T-helper 2 cell treated with Interferon-gamma antibody and Interleukin-4, amounts not matched to agents 100 ng/mL and 5 ng/mL, for 36 hours (primary cell): ENCODE measurements at regions not wholly inside any gene's neighbourhood (a gene's known extent, or its start where the extent isn't known, plus 50 kb on each side); places are given as distances from the start of the nearest gene placed in this dataset.
"Not testable (repeated sequence)": the region's sequence is repeated elsewhere in the genome, so short reads cannot be mapped to it uniquely, and the experiment has no call there.

ENCODE experiments used
- intact Hi-C: fragments of 100-400 bp; cut with micrococcal nuclease; formaldehyde crosslinking; loops from one replicate; pipeline ENCODE4 v1.15.1; 2023

GRCh38 chrY:8151561-8151960, 1185.7 kb upstream of the TSPY4 start:
- intact Hi-C loops: no loop called here

- intact Hi-C loops: no loop called here
These were observed 1208.7 kb upstream of the TSPY4 start for GRCh38 chrY:8128578-8128977.

DNA sequence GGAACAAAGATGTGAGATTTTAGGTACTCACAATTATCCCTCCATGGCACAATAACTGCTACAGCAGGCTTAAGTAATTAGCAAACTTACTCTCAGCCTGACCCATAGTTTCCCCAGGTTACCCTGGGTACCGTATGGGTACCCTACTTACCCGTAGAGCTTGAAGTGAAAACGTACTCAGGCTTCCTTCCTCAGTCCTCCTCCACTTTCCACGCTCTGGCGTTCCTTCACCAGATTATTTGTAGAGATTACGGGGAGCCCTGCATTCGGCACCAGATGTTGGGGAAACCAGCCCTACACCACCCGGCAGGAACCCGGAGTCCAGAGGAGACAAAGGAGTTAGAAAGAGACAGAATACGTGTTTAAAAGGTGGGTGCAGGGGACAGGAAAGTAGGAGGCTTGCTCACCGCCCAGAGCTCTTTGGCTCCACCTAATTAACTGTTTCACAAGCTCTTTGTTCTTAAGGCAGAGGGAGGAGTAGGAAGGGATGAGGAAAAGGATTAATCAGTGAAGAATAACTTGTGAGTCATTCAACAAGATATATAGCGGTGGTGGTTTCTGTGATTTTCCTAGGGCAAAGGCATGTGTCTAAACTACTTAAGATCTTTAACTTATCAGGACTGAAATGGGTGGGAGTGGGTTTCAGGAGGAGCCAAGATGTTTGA, 1211.2 kb upstream of the TSPY4 start:
- intact Hi-C loops: no loop called here

DNA sequence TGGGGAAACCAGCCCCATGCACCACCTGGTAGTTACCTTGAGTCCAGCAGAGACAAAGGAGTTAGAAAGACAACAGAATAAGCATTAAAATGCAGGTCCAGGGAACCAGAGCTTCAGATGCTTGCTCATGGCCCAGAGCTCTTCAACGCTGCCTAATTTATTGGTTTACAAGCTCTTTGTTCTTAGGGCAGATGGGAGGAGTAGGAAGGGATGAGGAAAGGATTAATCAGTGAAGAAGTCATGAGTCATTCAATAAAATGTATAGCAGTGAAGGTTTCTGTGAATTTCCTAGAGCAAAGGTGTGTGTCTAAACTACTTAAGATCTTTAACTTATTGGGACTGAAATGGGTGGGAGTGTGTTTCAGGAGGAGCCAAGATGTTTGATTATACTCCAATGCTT, 1210.3 kb upstream of the AMELY start:
- intact Hi-C loops: no loop called here

GRCh38 chrY:8094429-8094828, 1182.9 kb upstream of the AMELY start:
- intact Hi-C loops: no loop called here

GRCh38 chrY:8092926-8093325, 1181.4 kb upstream of the AMELY start:
- intact Hi-C loops: no loop called here

GRCh38 chrY:8085925-8086324, 1174.4 kb upstream of the AMELY start:
- intact Hi-C loops: no loop called here

- intact Hi-C loops: no loop called here
These were observed 1172.6 kb upstream of the AMELY start for GRCh38 chrY:8084192-8084591.

GRCh38 chrY:8081151-8081550, 1169.6 kb upstream of the AMELY start:
- intact Hi-C loops: no loop called here

DNA sequence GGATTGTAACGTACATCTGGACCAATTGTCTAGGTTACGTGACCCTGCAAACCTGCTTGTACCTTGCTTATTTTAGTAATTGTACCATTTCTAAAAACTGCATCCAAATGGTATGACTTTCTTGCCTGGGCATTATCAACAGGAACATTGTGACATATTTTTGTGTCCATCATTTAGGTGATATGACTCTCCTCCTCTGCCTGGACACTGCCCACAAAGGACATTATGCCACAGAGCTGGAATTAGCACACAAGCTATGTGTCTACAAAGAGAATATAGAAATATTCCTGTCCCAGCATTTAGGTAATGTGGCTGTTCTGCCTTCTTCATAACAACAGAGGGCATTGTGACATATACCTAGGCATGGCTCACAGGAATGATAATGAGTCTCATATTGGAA, 1153.7 kb upstream of the AMELY start:
- intact Hi-C loops: no loop called here

- intact Hi-C loops: no loop called here
These were observed 1152.9 kb upstream of the AMELY start for GRCh38 chrY:8064500-8064899.

DNA sequence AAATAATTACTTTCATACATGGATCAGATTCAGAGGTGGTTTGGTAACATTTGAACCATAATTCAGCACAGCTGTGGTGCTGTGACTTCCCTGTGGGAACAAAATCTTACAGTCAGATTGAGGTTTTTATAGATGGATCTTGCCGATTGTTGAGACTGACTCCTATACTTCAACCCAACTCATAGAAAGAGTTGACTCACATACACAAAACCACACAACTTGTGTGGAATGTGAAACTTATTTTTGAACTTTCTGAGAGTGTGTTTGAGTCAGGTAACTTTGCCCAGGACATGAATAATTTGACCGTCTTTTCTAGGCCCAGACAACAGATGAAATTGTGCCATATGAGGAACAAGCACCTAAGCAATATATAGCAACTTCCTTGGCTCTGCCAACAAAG, 1152.4 kb upstream of the AMELY start:
- intact Hi-C loops: no loop called here

DNA sequence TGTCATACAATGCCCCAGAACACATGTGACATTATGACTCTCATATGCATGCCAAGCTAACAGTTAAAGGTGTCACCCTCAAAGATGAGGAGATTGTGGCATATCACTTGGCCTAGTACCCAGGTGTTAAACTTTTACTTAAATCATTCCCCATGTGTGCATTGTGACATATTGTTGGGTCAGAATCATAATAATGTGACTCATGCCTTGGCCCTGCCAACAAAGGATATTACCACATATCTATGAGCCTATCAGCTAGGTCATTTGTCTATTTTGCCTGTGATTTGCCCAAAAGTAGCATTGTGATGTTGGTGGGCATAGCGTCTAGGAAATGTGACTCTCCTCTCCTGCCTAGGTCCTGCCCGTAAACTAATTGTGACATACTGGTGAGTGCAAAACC, 1147.1 kb upstream of the AMELY start:
- intact Hi-C loops: no loop called here

GRCh38 chrY:8051340-8051739, 1139.8 kb upstream of the AMELY start:
- intact Hi-C loops: no loop called here

DNA sequence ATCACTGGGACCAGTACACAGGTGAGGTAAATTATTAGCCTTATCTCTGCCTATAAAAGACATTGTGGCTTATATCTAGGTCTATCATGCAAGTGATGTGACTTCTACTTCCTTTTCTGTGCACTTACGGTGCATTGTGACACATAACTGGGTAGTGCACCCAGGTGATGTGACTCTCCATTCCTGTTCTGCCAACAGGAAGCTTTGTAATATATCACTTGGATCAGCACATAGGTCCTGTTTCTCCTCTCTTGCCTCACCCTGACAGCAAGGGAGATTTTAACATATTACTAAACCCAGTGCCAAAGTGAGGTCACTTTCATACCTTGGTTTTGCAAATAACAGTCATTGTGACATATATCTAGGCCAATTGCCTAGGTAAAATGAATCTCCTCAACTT, 1129.7 kb upstream of the AMELY start:
- intact Hi-C loops: no loop called here

DNA sequence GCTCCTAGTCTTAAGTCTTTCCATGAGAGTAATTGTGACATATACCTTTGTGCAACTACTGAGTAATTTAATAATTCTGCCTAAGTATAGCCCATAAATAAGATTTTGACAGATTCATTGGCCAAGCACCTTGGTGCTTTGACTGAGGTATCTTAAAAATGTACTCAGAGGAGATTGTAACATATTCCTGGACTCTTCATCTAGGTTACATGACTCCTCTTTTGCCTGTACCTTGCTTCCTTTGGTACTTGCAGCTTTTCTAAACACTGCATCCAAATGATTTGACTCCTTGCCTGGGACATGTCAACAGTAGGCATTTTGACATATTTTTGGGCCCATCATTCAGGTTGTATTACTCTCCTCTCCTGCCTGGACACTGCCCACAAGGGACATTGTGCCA, 1125.0 kb upstream of the AMELY start:
- intact Hi-C loops: no loop called here

DNA sequence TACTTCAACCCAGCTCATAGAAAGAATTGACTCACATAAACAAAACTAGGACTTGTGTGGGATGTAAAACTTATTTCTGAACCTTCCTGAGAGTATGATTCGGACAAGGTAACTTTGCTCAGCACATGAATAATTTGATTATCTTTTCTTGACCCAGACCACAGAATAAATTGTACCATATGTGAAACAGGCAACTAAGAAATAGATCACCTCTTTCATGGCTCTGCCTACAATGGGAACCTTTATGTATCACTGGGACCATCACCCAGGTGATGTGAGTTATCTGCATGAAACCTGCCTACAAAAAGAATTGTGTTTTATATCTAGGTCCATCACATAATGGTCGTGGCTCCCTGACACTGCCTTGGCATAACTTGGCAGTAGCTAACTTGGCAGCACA, 1124.1 kb upstream of the AMELY start:
- intact Hi-C loops: no loop called here

DNA sequence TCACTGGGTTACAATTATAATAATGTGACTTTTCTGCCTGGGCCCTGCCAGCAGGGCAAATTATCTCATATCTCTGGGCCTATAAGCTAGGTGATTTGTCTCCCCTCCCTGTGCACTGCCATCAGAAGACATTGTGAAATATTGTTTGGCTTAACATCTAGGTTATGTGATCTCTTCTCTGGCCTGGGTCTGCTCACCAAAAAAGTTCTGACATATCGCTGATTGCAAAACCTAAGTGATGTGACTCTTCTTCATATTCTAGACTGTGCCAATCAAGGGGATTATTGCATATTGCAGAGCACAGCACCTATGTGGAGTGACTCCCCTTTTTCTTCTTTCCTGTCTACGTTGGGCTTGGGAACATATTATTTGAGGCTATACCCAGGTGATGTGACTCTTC, 1123.1 kb upstream of the AMELY start:
- intact Hi-C loops: no loop called here

- intact Hi-C loops: no loop called here
These were observed 1121.6 kb upstream of the AMELY start for GRCh38 chrY:8033200-8033599.

DNA sequence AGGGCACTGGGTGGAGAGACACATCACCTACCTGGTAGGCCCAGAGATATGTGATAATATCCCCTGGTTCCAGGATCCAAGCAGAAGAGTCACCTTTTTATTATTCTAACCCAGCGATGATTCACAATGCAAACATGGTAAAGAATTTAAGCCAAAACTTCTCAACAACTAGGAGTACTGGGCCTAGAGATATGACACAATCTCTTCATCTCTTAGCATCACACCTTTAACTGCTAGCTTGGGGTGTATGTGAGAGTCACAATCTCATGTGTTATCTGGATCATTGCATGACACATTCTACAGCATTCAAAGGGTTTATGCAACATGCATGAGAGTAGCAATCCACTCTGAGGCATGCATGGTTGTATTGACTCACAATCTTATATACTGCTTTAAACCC, 1109.0 kb upstream of the AMELY start:
- intact Hi-C loops: no loop called here

DNA sequence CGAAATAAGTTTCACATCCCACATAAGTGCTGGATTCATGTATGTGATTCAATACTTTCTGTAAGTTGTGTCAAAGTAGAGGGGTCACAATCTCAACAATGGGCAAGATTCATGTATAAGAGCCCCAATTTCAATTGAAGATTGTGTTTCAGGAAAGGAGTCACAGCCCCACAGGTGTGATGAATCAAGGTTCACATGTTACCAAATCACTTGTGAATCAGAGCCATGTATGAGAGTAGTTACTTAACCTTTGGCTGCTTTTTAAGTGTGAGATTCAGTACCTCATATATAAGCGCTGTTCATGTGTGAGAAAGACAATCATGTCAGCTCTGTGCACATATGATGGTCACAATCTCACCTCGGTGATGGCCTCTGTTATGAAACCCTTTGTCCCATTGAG, 1100.0 kb upstream of the AMELY start:
- intact Hi-C loops: no loop called here

DNA sequence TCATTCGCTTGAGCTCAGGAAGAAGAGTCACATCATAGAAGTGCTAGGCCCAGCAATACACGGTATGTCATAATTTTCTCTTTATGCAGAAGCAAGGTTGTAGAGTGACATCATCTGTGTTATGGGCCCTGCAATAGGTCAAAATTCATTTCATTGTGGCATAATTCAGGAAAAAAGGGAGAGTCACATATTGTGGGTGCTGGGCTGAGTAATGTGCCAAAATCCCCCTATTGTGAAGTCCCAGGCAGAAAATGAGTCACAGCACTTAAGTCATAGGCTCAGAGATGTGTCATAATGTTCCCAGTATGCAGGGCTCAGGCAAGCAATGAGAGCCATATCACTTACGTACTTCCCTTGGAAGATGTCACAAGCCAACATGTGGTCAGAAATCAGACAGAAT, 1092.6 kb upstream of the AMELY start:
- intact Hi-C loops: no loop called here

DNA sequence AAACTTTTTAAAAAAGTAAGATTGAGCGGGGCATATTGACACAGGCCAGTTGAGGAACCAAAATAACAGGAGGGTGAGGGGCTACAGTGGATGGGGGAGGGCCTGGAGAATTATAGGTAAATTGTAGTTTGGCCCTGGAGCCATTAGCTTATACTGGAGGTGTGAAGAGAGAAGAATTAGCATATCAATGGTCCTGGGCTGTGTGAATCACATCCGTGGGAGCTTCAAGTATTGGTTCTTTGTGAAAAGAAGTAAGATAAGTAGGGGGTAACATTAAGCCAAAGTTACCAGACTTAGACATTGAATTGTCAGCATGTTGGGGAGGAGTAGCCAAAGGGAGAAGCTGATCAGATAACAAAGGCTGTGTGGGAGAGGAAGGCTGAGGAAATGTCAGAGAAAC, 1085.2 kb upstream of the AMELY start:
- intact Hi-C loops: no loop called here

- intact Hi-C loops: not testable (repeated sequence)
These were observed 1083.2 kb upstream of the AMELY start for GRCh38 chrY:7994781-7995180.
